Glutamatergic neuron (in vitro differentiated cells): ENCODE measurements at regions not wholly inside any gene's neighbourhood (a gene's known extent, or its start where the extent isn't known, plus 50 kb on each side); places are given as distances from the start of the nearest gene placed in this dataset.

ENCODE experiments used
- DNase-seq: peaks from one replicate; pipeline ENCODE4 v3.0.0; 2022
- H3K27ac Mint-ChIP-seq: one replicate; pipeline ENCODE4 v1.8.0; 2020; ENCODE audit warnings: mild to moderate bottlenecking, mixed read lengths, inconsistent platforms; ENCODE audit not compliant: unreplicated experiment
- H3K27me3 Mint-ChIP-seq: one replicate; pipeline ENCODE4 v1.8.0; 2020; ENCODE audit warnings: mild to moderate bottlenecking, moderate library complexity, mixed read lengths, inconsistent platforms; ENCODE audit not compliant: unreplicated experiment
- H3K36me3 Mint-ChIP-seq: one replicate; pipeline ENCODE4 v1.8.0; 2020; ENCODE audit warnings: mild to moderate bottlenecking, mixed read lengths, inconsistent platforms; ENCODE audit not compliant: unreplicated experiment
- H3K4me1 Mint-ChIP-seq: one replicate; pipeline ENCODE4 v1.8.0; 2020; ENCODE audit warnings: mild to moderate bottlenecking, low read depth, mixed read lengths, inconsistent platforms; ENCODE audit not compliant: unreplicated experiment
- H3K4me3 Mint-ChIP-seq: one replicate; pipeline ENCODE4 v1.8.0; 2020; ENCODE audit warnings: mild to moderate bottlenecking, mixed read lengths, inconsistent platforms; ENCODE audit not compliant: unreplicated experiment
- H3K9me3 Mint-ChIP-seq: one replicate; pipeline ENCODE4 v1.8.0; 2020; ENCODE audit warnings: mild to moderate bottlenecking, moderate library complexity, mixed read lengths, inconsistent platforms; ENCODE audit not compliant: unreplicated experiment
- CTCF ChIP-seq: fragments of 200-600 bp; sonication (generic); IDR thresholded peaks from one replicate; pipeline ENCODE4 v1.5.0; 2021; ENCODE audit not compliant: partially characterized antibody, unreplicated experiment

GRCh38 chr4:180937083-180937482, 1306.1 kb upstream of the TENM3 start:
- Mint-ChIP-seq H3K4me1 (no peaks in the 10 kb centered on the region), H3K27ac (no peak overlapping the region), H3K27me3 (no peaks in the 10 kb centered on the region), H3K4me3 (no peak overlapping the region), H3K36me3 (no peaks in the 10 kb centered on the region), H3K9me3 (no peaks in the 10 kb centered on the region)
- no peak for DNase-seq
- TF ChIP-seq CTCF: no peak

DNA sequence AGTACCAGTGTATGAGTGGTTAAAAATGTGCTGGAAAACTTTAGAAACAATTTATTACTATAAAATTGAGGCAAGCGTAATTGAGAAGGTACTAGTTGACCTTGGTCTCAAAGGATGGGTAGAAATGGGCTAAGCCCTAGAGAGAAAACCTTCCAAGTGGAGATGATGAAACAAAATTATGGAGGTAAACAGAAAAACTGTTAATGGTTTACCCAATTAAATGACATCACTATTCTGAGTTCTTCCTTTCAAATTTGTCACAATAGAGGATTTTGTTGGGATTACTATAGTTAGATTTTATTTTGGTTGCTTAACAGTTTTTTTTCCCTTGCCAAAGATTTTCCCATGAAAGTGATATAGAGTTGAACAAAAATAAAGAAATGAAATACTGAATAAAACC, 1302.5 kb upstream of the TENM3 start:
- H3K4me3 Mint-ChIP-seq: no peak overlapping the region
- H3K9me3 Mint-ChIP-seq: no peaks in the 10 kb centered on the region

DNA sequence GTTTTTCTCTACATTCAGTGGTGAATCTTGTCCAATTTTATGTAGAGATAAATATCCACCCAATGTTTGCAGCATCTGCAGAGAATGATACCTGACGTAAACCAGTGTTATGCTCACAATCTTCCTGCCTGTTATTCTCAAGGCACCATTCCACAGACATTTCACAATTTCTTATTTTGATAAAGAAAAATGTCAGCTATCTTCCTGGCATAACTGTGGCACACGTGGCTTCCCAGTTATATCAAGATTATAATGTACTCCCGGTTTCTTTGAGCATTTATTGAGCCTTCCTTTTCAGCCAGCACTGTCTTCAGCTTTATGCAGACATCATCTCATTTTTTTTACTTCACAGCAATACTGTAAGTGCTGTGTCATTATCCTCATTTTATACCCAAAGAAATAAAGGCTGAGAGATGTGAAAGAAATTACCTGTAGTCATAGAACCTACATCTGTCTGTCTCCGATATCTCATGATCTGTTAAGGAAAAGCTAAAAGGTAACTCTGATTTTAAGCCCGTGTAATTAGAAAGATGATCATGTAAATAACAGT, 1300.8 kb upstream of the TENM3 start:
- no peak overlapping the region for H3K27ac Mint-ChIP-seq
- no peaks in the 10 kb centered on the region for H3K27me3 Mint-ChIP-seq
- no peaks in the 10 kb centered on the region for H3K4me1 Mint-ChIP-seq
- no peak overlapping the region for H3K4me3 Mint-ChIP-seq
- no peaks in the 10 kb centered on the region for H3K9me3 Mint-ChIP-seq
- DNase-seq: no peak
- H3K36me3 Mint-ChIP-seq: no peaks in the 10 kb centered on the region
- TF ChIP-seq CTCF: no peak

More for the DNA sequence above, 1302.5 kb upstream of the TENM3 start:
- no peak overlapping the region for H3K27ac Mint-ChIP-seq
- H3K4me1 Mint-ChIP-seq: no peaks in the 10 kb centered on the region
- H3K36me3 Mint-ChIP-seq: no peaks in the 10 kb centered on the region
- no peaks in the 10 kb centered on the region for H3K27me3 Mint-ChIP-seq
- no peak for DNase-seq
- TF ChIP-seq CTCF: no peak

DNA sequence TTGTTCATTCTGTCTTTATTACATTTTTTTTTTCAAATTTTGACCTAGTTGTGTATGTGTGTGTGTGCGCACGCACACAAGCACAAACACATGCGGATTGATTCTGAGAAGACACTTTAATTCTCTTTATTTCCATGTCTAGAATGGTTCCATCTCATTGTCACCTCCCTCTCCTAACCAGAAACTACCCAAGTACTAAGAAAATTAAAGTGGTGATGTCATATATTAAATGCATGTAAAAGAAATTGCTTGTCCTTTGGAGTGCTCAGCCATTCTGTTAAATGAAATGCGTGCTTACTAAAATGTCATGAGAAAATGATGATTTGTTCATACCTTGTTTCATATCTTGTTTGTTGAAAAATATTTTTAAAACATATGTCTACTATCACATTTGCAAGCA, 1297.0 kb upstream of the TENM3 start:
- no peak for DNase-seq
- no peaks in the 10 kb centered on the region for H3K9me3 Mint-ChIP-seq
- no peaks in the 10 kb centered on the region for H3K36me3 Mint-ChIP-seq
- H3K27ac Mint-ChIP-seq: no peak overlapping the region
- no peaks in the 10 kb centered on the region for H3K27me3 Mint-ChIP-seq
- H3K4me1 Mint-ChIP-seq: no peaks in the 10 kb centered on the region
- no peak for TF ChIP-seq CTCF
- no peak overlapping the region for H3K4me3 Mint-ChIP-seq

DNA sequence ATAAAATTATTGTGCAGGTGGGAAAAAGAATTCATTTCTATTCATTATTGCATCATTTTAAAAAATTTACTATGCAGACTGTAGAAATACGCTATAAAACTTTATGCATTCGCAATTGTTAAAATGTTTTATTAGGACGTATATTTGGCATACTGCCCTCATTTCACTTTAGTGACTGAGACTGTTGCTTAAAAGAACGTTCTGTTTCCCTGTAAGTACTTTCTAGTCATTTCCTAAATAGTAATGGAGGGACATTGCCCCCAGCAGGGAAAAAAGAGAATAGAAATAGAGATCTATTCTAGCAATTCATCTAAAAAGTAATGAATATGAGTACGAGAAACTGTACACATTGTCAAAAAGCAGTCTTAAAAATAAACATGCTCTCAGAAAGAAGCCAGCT, 1295.8 kb upstream of the TENM3 start:
- Mint-ChIP-seq H3K36me3 (no peaks in the 10 kb centered on the region), H3K9me3 (no peaks in the 10 kb centered on the region), H3K4me1 (no peaks in the 10 kb centered on the region), H3K4me3 (no peak overlapping the region), H3K27me3 (no peaks in the 10 kb centered on the region), H3K27ac (no peak overlapping the region)
- DNase-seq: no peak
- no peak for TF ChIP-seq CTCF
